GM18868 (cell line): ENCODE measurements at regions not wholly inside any gene's neighbourhood (a gene's known extent, or its start where the extent isn't known, plus 50 kb on each side); places are given as distances from the start of the nearest gene placed in this dataset.
"Not testable (repeated sequence)": the region's sequence is repeated elsewhere in the genome, so short reads cannot be mapped to it uniquely, and the experiment has no call there.

Source experiments
- ATAC-seq: cut with Tn5 transposase; IDR thresholded peaks from one replicate; pipeline ENCODE4 v1.9.1; 2021; ENCODE audit warnings: mild to moderate bottlenecking, moderate library complexity; ENCODE audit not compliant: unreplicated experiment

GRCh38 chr5:88622890-88623289 lies 260.1 kb downstream of the MEF2C start:
- ATAC-seq, result not testable (repeated sequence)

DNA sequence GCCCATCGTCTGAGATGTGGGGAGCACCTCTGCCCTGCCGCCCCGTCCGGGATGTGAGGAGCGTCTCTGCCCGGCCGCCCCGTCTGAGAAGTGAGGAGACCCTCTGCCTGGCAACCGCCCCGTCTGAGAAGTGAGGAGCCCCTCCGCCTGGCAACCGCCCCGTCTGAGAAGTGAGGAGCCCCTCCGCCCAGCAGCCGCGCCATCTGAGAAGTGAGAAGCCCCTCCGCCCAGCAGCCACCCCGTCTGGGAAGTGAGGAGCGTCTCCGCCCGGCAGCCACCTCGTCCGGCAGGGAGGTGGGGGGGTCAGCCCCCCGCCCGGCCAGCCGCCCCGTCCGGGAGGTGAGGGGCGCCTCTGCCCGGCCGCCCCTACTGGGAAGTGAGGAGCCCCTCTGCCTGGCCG lies 267.2 kb downstream of the MEF2C start:
- not testable (repeated sequence) for ATAC-seq

DNA sequence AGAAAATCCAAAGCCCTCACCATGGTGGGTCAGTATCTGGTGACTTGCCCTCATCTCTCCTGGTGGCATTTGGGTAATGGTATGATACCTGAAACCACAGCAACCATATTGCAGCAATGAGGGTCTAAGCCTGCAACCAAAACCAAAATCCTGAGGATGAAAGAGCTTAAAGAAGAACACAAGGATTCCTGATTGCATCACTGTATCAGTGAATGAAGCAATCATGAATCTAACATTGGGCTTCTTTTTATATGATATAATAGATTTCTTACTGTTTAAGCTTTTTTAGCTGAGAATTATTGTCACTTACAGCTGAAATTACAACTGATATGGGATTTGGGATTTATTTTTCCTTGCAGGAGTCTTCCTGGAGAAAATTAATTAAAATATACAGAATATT lies 269.9 kb downstream of the MEF2C start:
- no peak for ATAC-seq

GRCh38 chr5:88610586-88610985 lies 272.4 kb downstream of the MEF2C start:
- no peak for ATAC-seq

- no peak for ATAC-seq
Measured at GRCh38 chr5:88607492-88607891, 275.5 kb downstream of the MEF2C start.

GRCh38 chr5:88606626-88607025 lies 276.4 kb downstream of the MEF2C start:
- ATAC-seq, result no peak

- no peak for ATAC-seq
Measured at GRCh38 chr5:88606173-88606572, 276.8 kb downstream of the MEF2C start.

GRCh38 chr5:88602584-88602983 lies 280.4 kb downstream of the MEF2C start:
- ATAC-seq, result no peak

GRCh38 chr5:88594441-88594840 lies 288.5 kb downstream of the MEF2C start:
- ATAC-seq, result no peak

DNA sequence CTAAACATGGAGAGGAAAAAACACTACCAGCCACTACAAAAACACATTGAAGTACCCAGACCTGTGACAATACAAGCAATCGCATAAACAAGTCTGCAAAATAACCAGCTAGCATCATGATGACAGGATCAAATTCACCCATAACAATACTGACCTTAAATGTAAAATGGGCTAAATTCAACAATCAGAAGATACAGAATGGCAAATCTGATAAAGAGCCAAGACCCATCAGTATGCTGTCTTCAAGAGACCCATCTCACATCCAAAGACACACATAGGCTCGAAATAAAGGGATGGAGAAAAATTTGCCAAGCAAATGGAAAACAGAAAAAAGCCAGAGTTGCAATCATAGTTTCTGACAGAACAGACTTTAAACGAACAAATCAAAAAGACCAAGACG lies 294.4 kb downstream of the MEF2C start:
- no peak for ATAC-seq

- ATAC-seq, result no peak
Measured at GRCh38 chr5:88583471-88583870, 299.5 kb downstream of the MEF2C start.

DNA sequence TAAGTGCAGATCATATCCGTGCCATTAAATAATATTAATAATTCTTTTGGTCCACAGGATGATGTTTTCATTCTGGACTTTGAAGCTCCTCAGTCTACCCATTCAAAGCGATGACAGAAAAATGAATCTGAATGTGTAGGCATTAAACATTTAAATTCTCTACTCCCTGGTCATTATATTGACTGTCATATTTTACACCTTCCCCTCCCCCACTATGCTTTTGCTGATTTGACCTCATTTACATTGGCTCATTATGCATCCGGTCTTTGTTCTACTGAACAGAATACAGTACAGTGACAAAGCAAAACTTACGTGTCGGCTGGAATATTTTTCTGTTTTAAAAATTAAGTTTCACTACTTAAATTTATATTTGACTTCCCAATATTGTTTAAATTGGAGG lies 289.7 kb upstream of the TMEM161B start:
- ATAC-seq, result no peak

DNA sequence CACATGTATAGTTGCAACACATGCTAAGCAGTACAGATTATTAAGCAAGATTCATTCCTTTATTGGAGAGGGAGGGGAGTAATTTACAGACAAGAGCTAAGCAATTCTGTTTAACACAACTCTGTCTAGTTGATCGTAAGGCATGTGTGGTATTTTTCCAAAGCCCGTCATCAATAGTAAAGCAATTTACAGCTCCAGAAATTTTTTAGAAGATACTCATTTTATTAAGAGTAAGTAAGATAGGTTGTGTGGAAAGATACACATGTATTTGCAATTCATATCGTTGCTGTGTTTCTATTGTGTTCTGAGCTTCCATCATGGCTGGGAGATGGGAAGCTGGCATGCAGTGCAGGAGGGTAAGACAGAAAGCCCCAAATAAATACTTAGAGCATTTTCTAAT lies 289.2 kb upstream of the TMEM161B start:
- no peak for ATAC-seq

GRCh38 chr5:88557131-88557530 lies 288.5 kb upstream of the TMEM161B start:
- ATAC-seq, result no peak

- ATAC-seq, result no peak
Measured at GRCh38 chr5:88556406-88556805, 287.8 kb upstream of the TMEM161B start.

DNA sequence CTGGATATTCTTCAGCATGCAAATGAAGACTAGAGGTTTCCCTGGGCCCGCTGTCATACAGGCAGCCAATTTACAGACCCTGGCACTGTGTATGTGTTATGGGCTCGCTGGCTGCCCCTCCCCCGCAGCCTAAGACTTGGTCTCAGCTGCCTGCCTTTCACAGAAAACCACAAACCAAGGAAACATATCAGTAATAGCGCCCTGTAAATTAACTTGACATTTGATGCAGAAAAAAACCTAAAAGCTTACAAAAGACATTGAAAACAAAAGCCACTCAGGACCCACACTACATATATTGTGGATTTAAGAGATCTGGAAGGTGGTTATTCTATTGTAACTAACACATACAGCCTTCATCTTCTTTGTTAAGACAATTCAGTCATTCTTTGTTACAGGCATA lies 287.0 kb upstream of the TMEM161B start:
- peak; percentile 48 for ATAC-seq

DNA sequence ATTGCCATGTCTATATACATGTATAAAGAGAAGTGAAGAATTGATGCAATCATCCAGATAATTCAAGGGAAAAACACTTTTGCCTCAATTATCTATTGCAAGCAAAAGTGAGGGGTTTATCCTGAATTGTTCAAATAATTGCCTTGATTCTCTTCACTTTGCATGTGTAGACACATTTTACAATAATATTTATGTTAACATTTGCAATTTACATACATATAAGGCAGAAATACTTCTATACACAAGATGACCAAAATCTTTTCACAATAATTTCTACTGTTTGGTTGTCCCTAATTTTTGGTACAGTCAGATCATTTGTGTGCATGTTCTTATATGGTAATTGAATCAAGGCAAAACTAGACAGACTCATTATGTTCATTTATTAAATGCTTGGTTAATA lies 285.3 kb upstream of the TMEM161B start:
- no peak for ATAC-seq

DNA sequence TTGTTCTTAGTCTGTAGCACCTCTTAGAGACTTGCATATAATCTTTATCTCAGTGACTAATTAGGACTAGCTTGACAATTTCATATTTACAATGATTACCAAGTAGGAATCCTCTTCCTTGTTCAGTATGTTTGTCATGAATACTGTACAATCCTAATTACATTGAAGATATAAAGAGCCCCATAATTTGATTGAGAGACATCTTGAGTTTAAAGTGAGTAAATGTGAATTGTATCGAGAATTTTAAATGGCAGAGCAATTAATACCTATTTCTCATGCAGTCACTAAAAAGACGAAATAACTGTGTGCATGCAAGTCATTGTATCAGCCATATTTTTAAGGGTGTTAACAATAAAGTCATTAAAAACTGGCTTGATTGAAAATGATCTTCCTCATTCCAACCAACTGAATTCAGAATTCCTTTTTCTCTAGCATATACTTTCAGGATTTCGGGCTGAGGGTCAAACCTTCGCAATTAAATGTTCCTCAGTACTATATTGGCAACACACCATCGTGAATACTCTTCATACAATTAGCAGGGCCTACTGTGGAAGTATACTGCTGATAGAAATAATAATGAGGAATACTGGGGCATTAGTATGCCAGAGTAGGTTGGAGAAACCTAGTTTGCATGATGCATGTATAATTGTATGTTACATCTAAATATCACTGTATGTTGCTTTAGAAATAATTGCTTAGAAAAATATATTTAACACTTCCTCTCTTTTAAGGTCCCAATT lies 284.7 kb upstream of the TMEM161B start:
- no peak for ATAC-seq

GRCh38 chr5:88552426-88552825 lies 283.8 kb upstream of the TMEM161B start:
- ATAC-seq, result no peak

DNA sequence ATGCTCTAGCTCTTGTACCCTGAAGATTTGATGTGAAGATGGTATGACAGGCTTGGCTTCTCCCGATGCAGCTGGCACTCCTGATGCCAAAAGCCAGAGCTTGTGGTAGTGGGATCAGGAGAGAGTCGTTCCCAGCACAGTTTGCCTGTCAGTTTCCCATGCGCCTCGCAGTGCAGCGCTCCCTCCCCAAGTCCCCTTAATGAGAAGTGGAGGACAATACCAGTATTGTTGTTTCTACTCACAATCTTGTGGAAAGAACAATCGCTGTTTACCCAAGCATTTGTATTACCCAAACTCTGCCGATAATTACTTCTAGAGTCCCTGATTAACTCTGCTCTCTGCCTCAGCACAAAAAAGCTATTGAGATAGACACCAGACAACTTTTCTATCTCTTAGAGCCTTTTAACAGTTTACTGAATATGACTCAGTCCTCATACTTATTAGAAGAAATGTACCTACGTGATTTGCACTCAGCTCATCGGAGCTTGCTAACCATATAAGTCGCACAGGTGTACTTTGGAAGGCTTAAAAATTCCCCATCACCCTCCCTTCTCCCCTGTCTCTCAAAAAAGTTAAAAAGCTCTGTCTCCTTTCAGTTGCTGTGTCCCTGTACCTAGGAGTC lies 283.2 kb upstream of the TMEM161B start:
- no peak for ATAC-seq

DNA sequence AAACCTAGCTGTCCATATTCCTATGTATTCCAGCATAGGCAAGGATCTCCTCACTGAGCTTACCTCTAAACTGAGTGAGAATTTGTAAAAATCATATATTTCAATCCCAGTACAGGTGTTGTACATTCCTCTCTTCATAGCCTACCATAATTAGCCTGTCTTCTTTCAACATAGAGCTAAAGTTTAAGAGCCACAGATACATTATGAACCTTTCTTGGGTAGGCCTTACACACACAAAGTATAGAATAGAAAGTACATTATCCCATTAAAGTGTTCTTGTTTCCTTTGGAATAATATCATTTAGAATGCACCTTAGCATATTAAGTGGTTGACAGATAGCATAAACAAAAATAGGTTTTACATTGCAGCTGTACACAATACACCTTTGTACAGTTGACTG lies 282.1 kb upstream of the TMEM161B start:
- ATAC-seq, result no peak

DNA sequence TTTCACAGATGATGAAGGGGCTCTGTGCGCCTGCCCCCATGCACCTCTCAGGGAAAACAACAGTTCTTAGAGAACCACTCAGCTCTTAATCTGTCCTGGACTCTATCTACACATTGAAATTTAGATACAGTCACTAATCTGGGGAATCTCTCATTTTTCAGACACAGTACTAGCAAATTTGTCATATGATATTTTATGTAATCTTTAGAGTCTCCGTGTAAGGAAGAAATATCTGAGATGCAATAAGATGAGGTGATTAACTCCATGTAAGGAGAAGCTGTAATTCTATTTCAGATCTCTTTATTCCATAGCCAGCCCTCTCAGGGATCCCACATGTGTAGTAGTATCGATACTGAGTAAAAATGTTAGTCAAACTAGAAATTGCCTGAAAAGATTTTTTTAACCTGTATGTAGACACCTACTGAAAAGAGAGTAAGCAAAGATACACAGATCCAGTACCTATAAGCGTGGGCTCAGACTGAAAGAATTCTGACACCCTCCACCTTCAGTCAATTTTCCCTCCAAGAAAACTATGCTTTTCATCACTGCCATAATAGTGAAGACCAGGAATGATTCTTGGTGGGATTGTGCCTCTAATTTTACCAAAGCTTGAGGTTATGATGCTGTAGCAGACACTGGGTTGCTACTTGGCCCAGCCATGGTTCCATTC lies 279.6 kb upstream of the TMEM161B start:
- no peak for ATAC-seq
